Pulmonary artery endothelial cell (primary cell): ENCODE measurements at regions not wholly inside any gene's neighbourhood (a gene's known extent, or its start where the extent isn't known, plus 50 kb on each side); places are given as distances from the start of the nearest gene placed in this dataset.
"Not testable (repeated sequence)": the region's sequence is repeated elsewhere in the genome, so short reads cannot be mapped to it uniquely, and the experiment has no call there.

ENCODE experiments used
- DNase-seq: peaks from one replicate; pipeline ENCODE4 v3.0.0-alpha.2; 2011; ENCODE audit warnings: low read depth, low spot score

GRCh38 chr11:42958635-42959034, 353.2 kb upstream of the API5 start:
- no peak for DNase-seq

- no peak for DNase-seq
These were observed 351.2 kb upstream of the API5 start for GRCh38 chr11:42960521-42961088.

- DNase-seq: no peak
These were observed 344.1 kb upstream of the API5 start for GRCh38 chr11:42967653-42968052.

GRCh38 chr11:42972741-42973140, 339.1 kb upstream of the API5 start:
- DNase-seq: no peak

GRCh38 chr11:42974510-42975179, 337.2 kb upstream of the API5 start:
- DNase-seq: no peak

- DNase-seq: no peak
These were observed 336.6 kb upstream of the API5 start for GRCh38 chr11:42975180-42975529.

GRCh38 chr11:42976636-42977217, 335.1 kb upstream of the API5 start:
- DNase-seq: no peak

GRCh38 chr11:42992594-42992993, 319.2 kb upstream of the API5 start:
- DNase-seq: no peak

GRCh38 chr11:42996421-42997307, 315.1 kb upstream of the API5 start:
- no peak for DNase-seq

GRCh38 chr11:43004879-43005278, 306.9 kb upstream of the API5 start:
- not testable (repeated sequence) for DNase-seq

GRCh38 chr11:43010042-43010441, 301.8 kb upstream of the API5 start:
- DNase-seq: no peak

- no peak for DNase-seq
These were observed 299.2 kb upstream of the API5 start for GRCh38 chr11:43012606-43013005.

GRCh38 chr11:43021466-43021865, 290.3 kb upstream of the API5 start:
- no peak for DNase-seq

GRCh38 chr11:43034341-43034740, 277.5 kb upstream of the API5 start:
- no peak for DNase-seq

- no peak for DNase-seq
These were observed 276.7 kb upstream of the API5 start for GRCh38 chr11:43035086-43035485.

- DNase-seq: no peak
These were observed 258.0 kb upstream of the API5 start for GRCh38 chr11:43053638-43054412.

GRCh38 chr11:43067681-43068080, 244.1 kb upstream of the API5 start:
- DNase-seq: no peak

GRCh38 chr11:43071338-43071737, 240.5 kb upstream of the API5 start:
- no peak for DNase-seq

- no peak for DNase-seq
These were observed 239.7 kb upstream of the API5 start for GRCh38 chr11:43072096-43072495.

- no peak for DNase-seq
These were observed 238.9 kb upstream of the API5 start for GRCh38 chr11:43072911-43073310.

GRCh38 chr11:43074810-43075209, 237.0 kb upstream of the API5 start:
- no peak for DNase-seq
